Stomach (tissue), 8 donors: ENCODE measurements at regions not wholly inside any gene's neighbourhood (a gene's known extent, or its start where the extent isn't known, plus 50 kb on each side); places are given as distances from the start of the nearest gene placed in this dataset.

ENCODE experiments used
- DNase-seq, 2 donors: peaks; one replicate each; pipeline versions ENCODE4 v3.0.0 to v3.0.0-alpha.2; 2013 to 2019
- H3K27ac ChIP-seq, 5 donors: fragments of 200-600 bp in 4 of 5; sonication (generic) in 4 of 5; one replicate each; pipeline ENCODE4 v1.5.1; 2013 to 2019; ENCODE audit warnings: mild to moderate bottlenecking in 1 of 5, moderate library complexity in 1 of 5
- H3K27me3 ChIP-seq, 3 donors: fragments of 200-600 bp; sonication (generic); one replicate each; pipeline ENCODE4 v1.5.1; 2017 to 2019; ENCODE audit warnings: mixed run types in 1 of 3
- H3K36me3 ChIP-seq, 4 donors: fragments of 200-600 bp; sonication (generic); 1 replicate in 3 of 4; 2 replicates in 1 of 4; pipeline ENCODE4 v1.5.1; 2016 to 2019
- H3K4me1 ChIP-seq, 4 donors: fragments of 200-600 bp; sonication (generic); one replicate each; pipeline ENCODE4 v1.5.1; 2016 to 2019
- H3K4me3 ChIP-seq, 4 donors: fragments of 200-600 bp; sonication (generic) in 3 of 4; one replicate each; pipeline ENCODE4 v1.5.1; 2016 to 2019; ENCODE audit warnings: mild to moderate bottlenecking in 1 of 4
- H3K9me3 ChIP-seq, 4 donors: fragments of 200-600 bp; sonication (generic); one replicate each; pipeline ENCODE4 v1.5.1; 2016 to 2019
- EP300 ChIP-seq: sonication (generic); formaldehyde crosslinking; IDR thresholded peaks from one replicate; pipeline ENCODE4 v1.6.1; 2017; ENCODE audit warnings: antibody characterized with exemption
- POLR2A ChIP-seq, 4 donors: fragments of 450-650 bp; IDR thresholded peaks; one replicate each; pipeline ENCODE4 v1.6.1; 2016; ENCODE audit warnings: antibody characterized with exemption in 4 of 4, control low read depth in 2 of 4, mild to moderate bottlenecking in 1 of 4, moderate library complexity in 1 of 4
- POLR2AphosphoS5 ChIP-seq, 3 donors: sonication (generic); formaldehyde crosslinking; IDR thresholded peaks; one replicate each; pipeline ENCODE4 v1.6.1; 2016; ENCODE audit warnings: antibody characterized with exemption in 3 of 3
- WGBS, 5 donors: extraction: QIAGEN DNeasy Blood & Tissue Kit in 3 of 5; methylation state at CpG; one replicate each; pipeline versions ENCODE4 v1.1.5 to v1.1.7; 2013 to 2018; 5-methylcytosine and 5-hydroxymethylcytosine counted together
- intact Hi-C: fragments of 100-400 bp; cut with DNase I; formaldehyde crosslinking; loops from one replicate; pipeline ENCODE4 v1.15.1; 2023; ENCODE audit warnings: low total_unique reads
- TF ChIP-seq, protein P1 (sequence below), 7 experiments: fragments of 450-650 bp in 4 of 7; fragments of 200-600 bp in 3 of 7; sonication (generic) in 3 of 7; IDR thresholded peaks; one replicate each; pipeline ENCODE4 v1.5.1; 2016 to 2019; ENCODE audit warnings: antibody characterized with exemption in 7 of 7, control low read depth in 2 of 7, mild to moderate bottlenecking in 1 of 7
- donor health status: healthy with polysubstance abuse.
- donor health status: Bipolar disorder and iron deficiency.
- donor health status: healthy.

DNA sequence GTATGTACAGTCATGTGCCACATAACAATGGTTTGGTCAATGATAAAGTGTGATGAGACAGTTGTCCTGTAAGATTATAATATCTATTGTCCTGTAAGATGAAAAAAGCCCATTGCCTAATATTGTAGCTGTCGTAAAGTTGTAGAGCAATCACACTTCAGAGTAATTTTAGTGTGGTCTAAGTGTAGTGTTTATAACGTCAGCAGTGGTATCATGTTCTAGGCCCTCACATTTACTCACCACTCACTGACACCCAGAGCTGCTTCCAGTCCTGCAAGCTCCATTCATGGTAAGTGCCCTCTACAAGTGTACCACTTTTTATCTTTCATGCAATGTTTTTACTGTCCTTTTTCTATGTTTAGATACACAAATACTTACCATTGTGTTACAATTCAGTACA lies 259.9 kb upstream of the RAB4A start:
- no peak overlapping the region for H3K27ac ChIP-seq
- no peak overlapping the region for H3K4me3 ChIP-seq
- no peaks in the 10 kb centered on the region for H3K4me1 ChIP-seq
- no peaks in the 10 kb centered on the region for H3K36me3 ChIP-seq
- 84 to 97% (median 88%) methylated on average over 2 of the region's 2 CpGs for WGBS, 5 donors
- H3K9me3 ChIP-seq = no peaks in the 10 kb centered on the region
- no peaks in the 10 kb centered on the region for H3K27me3 ChIP-seq
- TF ChIP-seq POLR2AphosphoS5 (IDR thresholded peaks at IDR 0.05) = no peak
- TF ChIP-seq POLR2A (IDR thresholded peaks at IDR 0.05) = no peak
- no peak for TF ChIP-seq EP300
- TF ChIP-seq, protein P1, sequence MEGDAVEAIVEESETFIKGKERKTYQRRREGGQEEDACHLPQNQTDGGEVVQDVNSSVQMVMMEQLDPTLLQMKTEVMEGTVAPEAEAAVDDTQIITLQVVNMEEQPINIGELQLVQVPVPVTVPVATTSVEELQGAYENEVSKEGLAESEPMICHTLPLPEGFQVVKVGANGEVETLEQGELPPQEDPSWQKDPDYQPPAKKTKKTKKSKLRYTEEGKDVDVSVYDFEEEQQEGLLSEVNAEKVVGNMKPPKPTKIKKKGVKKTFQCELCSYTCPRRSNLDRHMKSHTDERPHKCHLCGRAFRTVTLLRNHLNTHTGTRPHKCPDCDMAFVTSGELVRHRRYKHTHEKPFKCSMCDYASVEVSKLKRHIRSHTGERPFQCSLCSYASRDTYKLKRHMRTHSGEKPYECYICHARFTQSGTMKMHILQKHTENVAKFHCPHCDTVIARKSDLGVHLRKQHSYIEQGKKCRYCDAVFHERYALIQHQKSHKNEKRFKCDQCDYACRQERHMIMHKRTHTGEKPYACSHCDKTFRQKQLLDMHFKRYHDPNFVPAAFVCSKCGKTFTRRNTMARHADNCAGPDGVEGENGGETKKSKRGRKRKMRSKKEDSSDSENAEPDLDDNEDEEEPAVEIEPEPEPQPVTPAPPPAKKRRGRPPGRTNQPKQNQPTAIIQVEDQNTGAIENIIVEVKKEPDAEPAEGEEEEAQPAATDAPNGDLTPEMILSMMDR (IDR thresholded peaks at IDR 0.05) = no peak
- no peak for DNase-seq
- intact Hi-C loops = no loop called here

GRCh38 chr1:229012823-229013222 lies 258.1 kb upstream of the RAB4A start:
- no peaks in the 10 kb centered on the region for H3K4me1 ChIP-seq
- WGBS, 5 donors = 64 to 75% (median 72%) methylated on average over 2 of the region's 2 CpGs
- no peak overlapping the region for H3K27ac ChIP-seq
- no peak for DNase-seq
- TF ChIP-seq POLR2A (IDR thresholded peaks at IDR 0.05) (no peak), POLR2AphosphoS5 (IDR thresholded peaks at IDR 0.05) (no peak), EP300 (no peak)
- TF ChIP-seq, protein P1 (IDR thresholded peaks at IDR 0.05) = no peak
- H3K36me3 ChIP-seq = no peaks in the 10 kb centered on the region
- H3K4me3 ChIP-seq = no peak overlapping the region
- intact Hi-C loops = no loop called here
- no peaks in the 10 kb centered on the region for H3K27me3 ChIP-seq
- no peaks in the 10 kb centered on the region for H3K9me3 ChIP-seq

DNA sequence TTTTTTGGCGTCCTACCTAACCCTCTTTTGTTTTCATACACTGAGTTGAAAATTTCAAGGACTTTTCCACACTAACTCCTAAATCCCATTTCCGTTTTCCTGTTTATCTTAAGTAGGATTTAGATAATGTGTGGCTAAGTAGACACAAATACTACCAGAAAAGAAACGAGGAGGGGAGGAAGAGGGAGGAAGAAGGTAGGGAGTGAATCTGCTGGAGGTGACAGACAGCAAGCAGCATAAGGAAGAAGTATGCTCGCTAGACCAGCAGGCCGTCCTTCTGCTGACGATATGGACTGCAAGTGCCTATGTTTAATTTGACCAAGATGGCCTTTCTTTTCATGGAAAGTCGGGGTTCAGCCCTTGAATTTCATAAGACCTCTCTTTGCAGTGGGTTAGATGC lies 256.9 kb upstream of the RAB4A start:
- DNase-seq = no peak
- 42 to 66% (median 60%) methylated on average over 7 of the region's 7 CpGs for WGBS, 5 donors
- Histone ChIP-seq H3K27ac (no peak overlapping the region), H3K27me3 (no peaks in the 10 kb centered on the region), H3K4me1 (no peaks in the 10 kb centered on the region), H3K36me3 (no peaks in the 10 kb centered on the region), H3K4me3 (no peak overlapping the region), H3K9me3 (no peaks in the 10 kb centered on the region)
- intact Hi-C loops = no loop called here
- TF ChIP-seq EP300 = no peak
- TF ChIP-seq, protein P1 (IDR thresholded peaks at IDR 0.05) = no peak
- no peak for TF ChIP-seq POLR2AphosphoS5 (IDR thresholded peaks at IDR 0.05)
- TF ChIP-seq POLR2A (IDR thresholded peaks at IDR 0.05) = no peak

DNA sequence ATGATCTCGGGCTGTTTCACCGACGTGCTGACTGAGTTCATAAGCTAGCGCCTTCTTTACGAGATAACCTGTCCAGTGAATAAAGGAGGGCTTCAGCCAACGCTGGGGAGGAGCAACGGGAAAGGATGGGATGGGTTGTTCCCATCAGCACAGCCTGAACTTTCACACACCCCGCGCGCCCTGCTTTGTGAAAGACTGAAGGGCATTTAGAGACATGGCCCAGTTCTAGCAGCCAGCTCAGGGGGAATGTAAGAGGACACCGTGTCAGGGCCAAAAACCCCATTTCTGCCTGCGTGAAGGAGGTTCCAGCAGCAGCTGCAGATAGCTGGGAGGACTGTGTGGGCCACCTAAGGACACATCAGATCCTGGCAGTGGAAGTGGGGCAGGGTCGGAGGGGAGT lies 255.1 kb upstream of the RAB4A start:
- intact Hi-C loops = no loop called here
- Histone ChIP-seq H3K4me3 (no peak overlapping the region), H3K9me3 (no peaks in the 10 kb centered on the region), H3K27me3 (no peaks in the 10 kb centered on the region), H3K27ac (no peak overlapping the region), H3K4me1 (peaks cover 0 to 5% (median 0%) of the 10 kb centered on the region in 4 donors), H3K36me3 (no peaks in the 10 kb centered on the region)
- WGBS, 5 donors = 58 to 71% (median 64%) methylated on average over 13 of the region's 13 CpGs
- TF ChIP-seq POLR2AphosphoS5 (IDR thresholded peaks at IDR 0.05) (no peak), POLR2A (IDR thresholded peaks at IDR 0.05) (no peak), EP300 (no peak)
- TF ChIP-seq, protein P1 (IDR thresholded peaks at IDR 0.05) = no peak
- DNase-seq = no peak
